T-helper 1 cell treated with Interleukin-12 subunit alpha and Interleukin-12 subunit beta and Interleukin-4 antibody, amounts not matched to agents 30 μg/mL and 1 μg/mL, for 36 hours (primary cell): ENCODE measurements at regions not wholly inside any gene's neighbourhood (a gene's known extent, or its start where the extent isn't known, plus 50 kb on each side); places are given as distances from the start of the nearest gene placed in this dataset.

ENCODE experiments used
- H3K27ac Mint-ChIP-seq: one replicate; pipeline ENCODE4 v1.8.0; 2021; ENCODE audit warnings: mild to moderate bottlenecking, mixed read lengths
- H3K27me3 Mint-ChIP-seq: one replicate; pipeline ENCODE4 v1.8.0; 2021; ENCODE audit warnings: low read depth, mixed read lengths
- H3K36me3 Mint-ChIP-seq: one replicate; pipeline ENCODE4 v1.8.0; 2021; ENCODE audit warnings: low read depth, mixed read lengths
- H3K4me1 Mint-ChIP-seq: one replicate; pipeline ENCODE4 v1.8.0; 2021; ENCODE audit warnings: low read depth, mixed read lengths
- H3K4me3 Mint-ChIP-seq: one replicate; pipeline ENCODE4 v1.8.0; 2021; ENCODE audit warnings: mild to moderate bottlenecking, moderate library complexity, mixed read lengths
- H3K9me3 Mint-ChIP-seq: one replicate; pipeline ENCODE4 v1.8.0; 2021; ENCODE audit warnings: mixed read lengths

DNA sequence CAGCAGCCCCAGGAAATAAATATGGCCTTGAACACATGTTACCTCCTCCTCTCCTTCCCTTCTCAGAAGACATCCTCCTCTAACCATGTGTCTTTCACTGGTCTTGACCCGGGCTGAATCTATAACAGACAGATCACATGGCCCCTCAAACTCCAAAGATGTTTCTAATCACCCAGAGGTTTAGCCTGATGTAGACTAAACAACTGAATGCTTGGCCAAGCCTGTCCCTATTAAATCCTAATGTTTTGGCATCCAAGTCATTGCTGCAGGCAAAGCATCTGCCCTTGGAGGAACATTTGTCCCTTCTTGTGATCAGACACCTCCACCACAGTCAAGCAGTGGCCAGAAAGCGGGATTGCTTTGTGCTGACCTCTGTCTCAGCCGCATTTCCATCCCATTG, 65.5 kb downstream of the ANKRD60 start:
- peaks cover 4% of the 10 kb centered on the region for H3K27me3 Mint-ChIP-seq
- no peaks in the 10 kb centered on the region for H3K9me3 Mint-ChIP-seq
- H3K36me3 Mint-ChIP-seq: no peaks in the 10 kb centered on the region
- no peaks in the 10 kb centered on the region for H3K4me1 Mint-ChIP-seq
- no peak overlapping the region for H3K4me3 Mint-ChIP-seq
- H3K27ac Mint-ChIP-seq: no peak overlapping the region

- Mint-ChIP-seq H3K9me3 (no peaks in the 10 kb centered on the region), H3K27ac (no peak overlapping the region), H3K4me3 (no peak overlapping the region), H3K36me3 (no peaks in the 10 kb centered on the region), H3K4me1 (no peaks in the 10 kb centered on the region), H3K27me3 (no peaks in the 10 kb centered on the region)
These were observed 67.3 kb downstream of the ANKRD60 start for GRCh38 chr20:58161192-58161591.

- H3K4me3 Mint-ChIP-seq: no peak overlapping the region
- no peaks in the 10 kb centered on the region for H3K4me1 Mint-ChIP-seq
- H3K27me3 Mint-ChIP-seq: no peaks in the 10 kb centered on the region
- no peaks in the 10 kb centered on the region for H3K36me3 Mint-ChIP-seq
- no peaks in the 10 kb centered on the region for H3K9me3 Mint-ChIP-seq
- no peak overlapping the region for H3K27ac Mint-ChIP-seq
These were observed 67.9 kb downstream of the ANKRD60 start for GRCh38 chr20:58160451-58161061.

GRCh38 chr20:58155148-58155925, 73.1 kb downstream of the ANKRD60 start:
- H3K27ac Mint-ChIP-seq: no peak overlapping the region
- H3K4me1 Mint-ChIP-seq: no peaks in the 10 kb centered on the region
- H3K36me3 Mint-ChIP-seq: no peaks in the 10 kb centered on the region
- peaks cover 16% of the 10 kb centered on the region for H3K27me3 Mint-ChIP-seq
- no peak overlapping the region for H3K4me3 Mint-ChIP-seq
- H3K9me3 Mint-ChIP-seq: no peaks in the 10 kb centered on the region

GRCh38 chr20:58154113-58154512, 74.3 kb downstream of the ANKRD60 start:
- H3K36me3 Mint-ChIP-seq: no peaks in the 10 kb centered on the region
- peaks cover 16% of the 10 kb centered on the region for H3K27me3 Mint-ChIP-seq
- H3K9me3 Mint-ChIP-seq: no peaks in the 10 kb centered on the region
- no peak overlapping the region for H3K27ac Mint-ChIP-seq
- no peak overlapping the region for H3K4me3 Mint-ChIP-seq
- H3K4me1 Mint-ChIP-seq: no peaks in the 10 kb centered on the region

DNA sequence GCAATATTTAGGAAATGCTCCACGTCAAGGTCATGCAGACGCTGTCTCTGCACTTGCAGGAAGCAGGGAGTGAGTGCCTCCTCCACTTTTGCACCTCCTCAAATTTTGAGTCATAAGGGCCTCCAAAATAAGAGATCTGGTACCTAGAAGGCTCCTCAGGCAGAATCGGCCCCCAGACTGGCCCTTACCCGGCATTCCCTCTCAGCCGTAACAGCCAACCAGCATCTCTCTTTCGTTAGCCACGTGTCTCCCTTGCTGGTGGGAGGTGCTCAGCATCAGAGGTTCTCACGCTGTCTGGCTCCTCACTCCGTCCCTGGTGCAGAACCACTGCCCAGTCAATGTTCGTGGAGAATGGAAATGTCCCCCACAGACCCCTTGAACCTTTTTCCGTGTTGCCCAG, 75.3 kb downstream of the ANKRD60 start:
- Mint-ChIP-seq H3K4me1 (no peaks in the 10 kb centered on the region), H3K9me3 (no peaks in the 10 kb centered on the region), H3K27ac (no peak overlapping the region), H3K27me3 (peaks cover 16% of the 10 kb centered on the region), H3K36me3 (no peaks in the 10 kb centered on the region), H3K4me3 (no peak overlapping the region)

DNA sequence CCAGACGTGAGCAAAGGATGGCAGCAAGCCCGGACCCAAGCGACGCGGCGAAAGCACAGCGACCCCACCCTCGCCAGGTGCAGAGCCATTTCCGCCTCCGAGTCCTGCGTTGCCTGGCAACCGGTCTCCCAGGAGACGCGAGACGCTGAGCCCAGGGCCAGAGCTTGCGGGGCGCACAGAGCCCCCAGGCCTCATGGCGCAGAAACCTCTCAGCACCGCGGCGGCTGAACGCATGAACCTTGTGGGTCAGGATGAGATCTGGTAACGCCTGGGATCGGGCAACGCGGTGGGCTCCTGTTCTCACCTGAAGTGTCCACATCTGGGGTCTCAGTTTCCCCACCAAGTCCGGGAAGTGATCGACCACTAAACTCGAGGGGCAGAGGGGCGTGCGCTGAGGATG, 77.7 kb downstream of the ANKRD60 start:
- no peaks in the 10 kb centered on the region for H3K9me3 Mint-ChIP-seq
- H3K27ac Mint-ChIP-seq: no peak overlapping the region
- H3K4me1 Mint-ChIP-seq: no peaks in the 10 kb centered on the region
- H3K27me3 Mint-ChIP-seq: peaks cover 16% of the 10 kb centered on the region
- no peak overlapping the region for H3K4me3 Mint-ChIP-seq
- no peaks in the 10 kb centered on the region for H3K36me3 Mint-ChIP-seq

DNA sequence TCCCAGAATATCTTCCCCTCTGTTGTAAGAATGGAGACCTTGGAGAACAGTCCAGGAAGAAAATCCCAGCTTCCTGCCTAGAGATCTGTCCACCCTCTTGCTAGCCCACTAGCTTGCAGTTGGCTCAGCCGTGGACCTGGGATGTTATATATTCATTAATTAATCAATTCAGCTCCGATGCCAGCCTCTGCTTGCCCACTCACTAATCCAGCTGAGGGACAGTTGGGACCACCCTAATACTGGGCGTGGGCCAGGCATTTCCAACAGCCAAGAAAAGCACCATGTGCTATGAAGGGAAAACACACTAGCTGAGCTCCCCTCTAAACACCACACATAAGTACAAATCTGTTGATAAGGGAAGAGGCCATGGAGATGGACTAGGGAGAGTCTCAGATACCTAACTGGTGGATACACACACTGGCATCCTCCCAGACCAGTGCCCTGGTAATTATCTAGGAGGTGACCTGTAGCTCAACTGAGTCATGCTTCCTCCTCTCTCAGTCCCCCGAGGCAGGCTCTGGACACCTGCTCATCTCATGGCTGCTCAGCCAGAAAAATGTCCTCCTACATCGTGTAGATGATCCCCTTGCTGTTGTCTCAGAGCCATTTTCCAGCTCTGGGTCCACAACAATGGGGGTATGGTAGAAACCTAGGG, 78.9 kb downstream of the ANKRD60 start:
- Mint-ChIP-seq H3K27ac (no peak overlapping the region), H3K36me3 (no peaks in the 10 kb centered on the region), H3K4me3 (no peak overlapping the region), H3K27me3 (peaks cover 16% of the 10 kb centered on the region), H3K4me1 (no peaks in the 10 kb centered on the region), H3K9me3 (no peaks in the 10 kb centered on the region)

DNA sequence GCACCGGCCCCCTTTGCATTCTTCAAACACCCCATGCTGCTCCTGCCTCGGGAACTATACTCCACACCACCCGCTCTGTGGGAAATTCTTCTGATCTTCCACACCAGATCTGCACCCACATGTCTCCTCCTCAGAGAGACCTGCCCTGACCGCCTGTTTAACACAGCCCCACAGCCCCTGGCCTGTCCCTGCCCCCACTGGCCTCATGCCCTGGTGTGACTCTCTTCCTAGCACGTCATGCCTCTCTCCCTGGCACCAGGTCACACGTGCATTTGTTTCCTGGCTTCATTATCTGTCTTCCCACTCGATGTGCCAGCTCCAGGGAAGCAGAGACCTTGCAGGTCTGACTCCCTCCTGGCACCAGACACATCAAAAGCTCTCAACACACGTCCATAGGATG, 79.6 kb downstream of the ANKRD60 start:
- no peaks in the 10 kb centered on the region for H3K9me3 Mint-ChIP-seq
- peaks cover 16% of the 10 kb centered on the region for H3K27me3 Mint-ChIP-seq
- H3K27ac Mint-ChIP-seq: no peak overlapping the region
- no peak overlapping the region for H3K4me3 Mint-ChIP-seq
- no peaks in the 10 kb centered on the region for H3K4me1 Mint-ChIP-seq
- no peaks in the 10 kb centered on the region for H3K36me3 Mint-ChIP-seq

DNA sequence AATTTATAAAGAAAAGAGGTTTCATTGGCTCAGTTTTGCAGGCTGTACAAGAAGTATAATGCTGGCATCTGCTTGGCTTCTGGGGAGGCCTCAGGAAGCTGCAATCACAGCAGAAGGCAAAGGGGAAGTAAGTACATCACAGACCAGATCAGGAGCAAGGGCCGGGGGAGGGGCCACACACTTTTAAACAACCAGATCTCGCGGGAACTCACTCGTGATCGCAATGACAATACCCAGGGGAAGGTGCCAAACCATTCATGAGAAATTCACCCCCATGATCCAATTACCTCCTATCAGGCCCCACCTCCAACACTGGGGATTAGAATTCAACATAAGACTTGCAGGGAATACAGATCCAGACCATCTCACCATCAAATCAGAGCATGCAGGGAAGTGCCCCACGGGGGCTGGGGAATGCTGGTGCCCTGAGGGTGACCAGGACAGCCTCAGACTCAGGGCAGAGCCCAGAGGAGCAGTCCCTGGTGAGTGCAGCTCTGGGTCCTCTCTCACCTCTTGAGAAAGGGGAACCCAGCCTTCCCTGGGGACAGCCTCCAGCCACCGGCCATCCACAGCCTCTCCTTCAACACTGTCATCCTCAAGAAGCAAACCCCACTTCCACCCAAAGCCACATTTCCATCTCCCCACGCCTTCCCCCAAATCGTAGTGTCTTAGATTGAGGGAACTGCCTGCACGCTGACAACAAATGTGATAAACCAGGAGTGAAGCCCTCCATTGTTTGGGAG, 80.7 kb downstream of the ANKRD60 start:
- H3K4me1 Mint-ChIP-seq: no peaks in the 10 kb centered on the region
- H3K9me3 Mint-ChIP-seq: no peaks in the 10 kb centered on the region
- no peak overlapping the region for H3K4me3 Mint-ChIP-seq
- H3K27ac Mint-ChIP-seq: no peak overlapping the region
- H3K27me3 Mint-ChIP-seq: peaks cover 10% of the 10 kb centered on the region
- H3K36me3 Mint-ChIP-seq: no peaks in the 10 kb centered on the region

DNA sequence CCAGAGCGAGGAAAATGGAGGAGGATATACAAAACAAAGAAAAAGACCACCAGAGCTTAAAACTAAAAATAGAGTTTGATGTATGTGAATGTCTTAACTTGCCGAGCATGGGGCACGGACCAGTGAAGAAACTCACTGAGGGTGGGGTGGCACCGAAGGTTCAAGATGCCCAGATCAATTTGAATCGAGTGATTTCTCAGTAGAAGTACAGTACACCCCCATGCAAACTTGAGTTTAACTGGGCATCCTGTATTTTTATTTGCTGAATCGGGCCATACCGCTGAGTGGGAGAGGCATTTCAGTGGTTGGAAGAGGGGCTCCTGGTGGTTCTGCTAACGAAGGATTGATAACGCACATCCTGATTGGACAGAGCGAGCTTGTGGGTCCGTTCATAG, 81.7 kb downstream of the ANKRD60 start:
- H3K27ac Mint-ChIP-seq: no peak overlapping the region
- peaks cover 4% of the 10 kb centered on the region for H3K27me3 Mint-ChIP-seq
- no peaks in the 10 kb centered on the region for H3K9me3 Mint-ChIP-seq
- no peak overlapping the region for H3K4me3 Mint-ChIP-seq
- H3K36me3 Mint-ChIP-seq: no peaks in the 10 kb centered on the region
- no peaks in the 10 kb centered on the region for H3K4me1 Mint-ChIP-seq

DNA sequence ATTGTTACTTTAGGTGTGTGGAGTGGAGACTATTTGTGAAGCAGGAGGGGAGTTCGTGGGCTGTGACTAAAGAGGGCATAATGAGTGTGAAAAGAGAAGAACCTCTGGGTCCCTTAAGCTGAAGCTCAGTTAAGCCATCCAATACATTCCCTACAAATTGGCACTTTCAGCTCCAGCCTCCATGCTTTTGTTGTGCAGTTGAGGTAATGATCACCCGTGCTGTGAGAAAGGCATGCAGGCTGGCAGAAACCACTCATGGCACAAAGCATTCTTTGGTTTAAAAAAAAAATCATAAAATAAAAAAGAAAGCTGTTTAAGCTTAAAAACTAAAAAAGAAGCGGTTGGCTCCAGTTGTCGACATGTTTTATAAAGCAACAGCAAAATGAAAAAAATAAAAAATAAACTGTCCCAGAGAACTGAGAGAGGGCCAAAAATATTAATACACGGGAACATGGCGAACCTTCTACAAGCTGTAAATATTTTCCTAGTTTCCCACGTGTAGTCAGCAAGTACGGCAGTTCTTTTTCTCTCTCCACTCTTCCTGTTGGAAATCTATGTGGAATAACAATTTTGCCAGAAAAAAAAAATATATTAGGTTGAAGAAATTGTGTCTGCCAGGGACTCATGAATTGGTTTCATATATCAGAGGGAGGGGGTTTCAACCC, 82.2 kb downstream of the ANKRD60 start:
- Mint-ChIP-seq H3K4me1 (no peaks in the 10 kb centered on the region), H3K9me3 (no peaks in the 10 kb centered on the region), H3K4me3 (no peak overlapping the region), H3K27me3 (peaks cover 4% of the 10 kb centered on the region), H3K27ac (no peak overlapping the region), H3K36me3 (no peaks in the 10 kb centered on the region)

DNA sequence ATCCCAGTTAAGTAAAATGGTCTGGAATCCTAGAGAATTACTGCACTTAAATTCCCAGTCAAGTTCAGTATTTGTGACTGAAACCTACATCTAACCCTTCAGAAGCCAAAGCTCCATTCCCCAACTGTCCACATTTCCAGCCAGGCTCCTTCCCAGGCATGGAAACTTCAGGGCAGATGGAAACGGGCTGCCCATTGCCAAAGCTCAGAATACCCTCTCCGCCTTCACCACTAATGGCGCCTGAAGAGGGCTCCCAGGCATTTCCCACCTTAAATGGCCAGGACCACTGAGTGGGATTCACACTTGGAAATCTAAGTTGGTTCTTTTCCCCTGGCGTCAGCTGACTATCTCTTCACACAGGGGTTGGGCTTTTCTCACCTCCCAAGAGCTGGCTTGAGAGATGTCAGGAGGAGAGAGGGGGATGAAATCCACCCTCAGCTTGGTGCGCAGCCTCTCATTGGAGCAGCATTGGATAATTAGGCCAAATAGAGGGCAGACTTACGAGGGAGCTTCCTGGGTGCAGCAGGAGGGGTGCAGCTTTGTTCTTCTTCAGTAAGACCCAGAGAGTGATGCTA, 82.9 kb downstream of the ANKRD60 start:
- H3K36me3 Mint-ChIP-seq: no peaks in the 10 kb centered on the region
- no peak overlapping the region for H3K27ac Mint-ChIP-seq
- H3K9me3 Mint-ChIP-seq: no peaks in the 10 kb centered on the region
- no peaks in the 10 kb centered on the region for H3K27me3 Mint-ChIP-seq
- no peak overlapping the region for H3K4me3 Mint-ChIP-seq
- no peaks in the 10 kb centered on the region for H3K4me1 Mint-ChIP-seq

GRCh38 chr20:58144096-58144495, 84.4 kb downstream of the ANKRD60 start:
- H3K4me3 Mint-ChIP-seq: no peak overlapping the region
- H3K36me3 Mint-ChIP-seq: no peaks in the 10 kb centered on the region
- H3K9me3 Mint-ChIP-seq: no peaks in the 10 kb centered on the region
- H3K27ac Mint-ChIP-seq: no peak overlapping the region
- H3K27me3 Mint-ChIP-seq: no peaks in the 10 kb centered on the region
- H3K4me1 Mint-ChIP-seq: no peaks in the 10 kb centered on the region
